Activated T-cell treated with anti-CD3 and anti-CD28 coated beads, Interleukin-2, amount 50 U/mL, for 72 hours (primary cell): ENCODE measurements at regions not wholly inside any gene's neighbourhood (a gene's known extent, or its start where the extent isn't known, plus 50 kb on each side); places are given as distances from the start of the nearest gene placed in this dataset.

ENCODE experiments used
- ATAC-seq, 2 donors: fragments of 150-1000 bp; cut with Tn5 transposase; replicated peaks in 1 of 2; 2 replicates each; pipeline ENCODE4 v1.10.0; 2021; ENCODE audit warnings: moderate library complexity in 2 of 2, mild to moderate bottlenecking in 1 of 2
- DNase-seq, 2 donors: peaks; one replicate each; pipeline ENCODE4 v3.0.0; 2021 to 2022; ENCODE audit warnings: mixed read lengths in 1 of 2
- H3K27ac Mint-ChIP-seq: one replicate; pipeline ENCODE4 v1.8.0; 2022; ENCODE audit warnings: mild to moderate bottlenecking, moderate library complexity, mixed read lengths
- H3K27me3 Mint-ChIP-seq: one replicate; pipeline ENCODE4 v1.8.0; 2022; ENCODE audit warnings: low read depth, mixed read lengths
- H3K36me3 Mint-ChIP-seq, 2 donors: one replicate each; pipeline ENCODE4 v1.8.0; 2022; ENCODE audit warnings: mixed read lengths in 2 of 2, mild to moderate bottlenecking in 1 of 2; ENCODE audit not compliant: insufficient read depth in 2 of 2
- H3K4me1 Mint-ChIP-seq: one replicate; pipeline ENCODE4 v1.8.0; 2022; ENCODE audit warnings: low read depth, mixed read lengths
- H3K4me3 Mint-ChIP-seq, 2 donors: one replicate each; pipeline ENCODE4 v1.8.0; 2022; ENCODE audit warnings: mild to moderate bottlenecking in 2 of 2, mixed read lengths in 2 of 2, moderate library complexity in 2 of 2
- H3K9me3 Mint-ChIP-seq, 2 donors: one replicate each; pipeline ENCODE4 v1.8.0; 2022; ENCODE audit warnings: mixed read lengths in 2 of 2

GRCh38 chr6:140434761-140435160 lies 1060.3 kb upstream of the CITED2 start:
- Mint-ChIP-seq H3K9me3 (peaks cover 2% of the 10 kb centered on the region in 2 donors), H3K4me1 (no peaks in the 10 kb centered on the region), H3K27me3 (peaks cover 6% of the 10 kb centered on the region), H3K36me3 (no peaks in the 10 kb centered on the region), H3K4me3 (no peak overlapping the region), H3K27ac (no peak overlapping the region)
- no peak for ATAC-seq
- no peak for DNase-seq

GRCh38 chr6:140433072-140433471 lies 1058.6 kb upstream of the CITED2 start:
- Mint-ChIP-seq H3K27ac (no peak overlapping the region), H3K36me3 (no peaks in the 10 kb centered on the region), H3K9me3 (peaks cover 2% of the 10 kb centered on the region in 2 donors), H3K27me3 (peaks cover 6% of the 10 kb centered on the region), H3K4me3 (no peak overlapping the region), H3K4me1 (no peaks in the 10 kb centered on the region)
- no peak for ATAC-seq
- DNase-seq = no peak

- Mint-ChIP-seq H3K36me3 (no peaks in the 10 kb centered on the region), H3K9me3 (peaks cover 0 to under 1% of the 10 kb centered on the region in 2 donors), H3K4me1 (no peaks in the 10 kb centered on the region), H3K27me3 (no peaks in the 10 kb centered on the region), H3K4me3 (no peak overlapping the region), H3K27ac (no peak overlapping the region)
- ATAC-seq (no peak), DNase-seq (no peak)
These were observed 1053.4 kb upstream of the CITED2 start for GRCh38 chr6:140427842-140428241.

GRCh38 chr6:140414966-140415620 lies 1040.6 kb upstream of the CITED2 start:
- Mint-ChIP-seq H3K9me3 (peaks cover 4 to 8% of the 10 kb centered on the region in 2 donors), H3K4me3 (no peak overlapping the region), H3K27me3 (no peaks in the 10 kb centered on the region), H3K27ac (no peak overlapping the region), H3K4me1 (no peaks in the 10 kb centered on the region), H3K36me3 (peaks cover 2 to 6% of the 10 kb centered on the region in 2 donors)
- ATAC-seq (no peak), DNase-seq (no peak)

- DNase-seq (no peak), ATAC-seq (no peak)
- no peak overlapping the region for H3K4me3 Mint-ChIP-seq
- H3K36me3 Mint-ChIP-seq = no peaks in the 10 kb centered on the region
- H3K27me3 Mint-ChIP-seq = no peaks in the 10 kb centered on the region
- no peaks in the 10 kb centered on the region for H3K4me1 Mint-ChIP-seq
- peaks cover 2% of the 10 kb centered on the region in 2 donors for H3K9me3 Mint-ChIP-seq
- H3K27ac Mint-ChIP-seq = no peak overlapping the region
These were observed 1028.6 kb upstream of the CITED2 start for GRCh38 chr6:140403020-140403419.

- no peaks in the 10 kb centered on the region for H3K4me1 Mint-ChIP-seq
- H3K9me3 Mint-ChIP-seq = peaks cover 0 to 2% of the 10 kb centered on the region in 2 donors
- no peak overlapping the region for H3K27ac Mint-ChIP-seq
- DNase-seq (no peak), ATAC-seq (no peak)
- H3K36me3 Mint-ChIP-seq = no peaks in the 10 kb centered on the region
- no peak overlapping the region for H3K4me3 Mint-ChIP-seq
- no peaks in the 10 kb centered on the region for H3K27me3 Mint-ChIP-seq
These were observed 1027.3 kb upstream of the CITED2 start for GRCh38 chr6:140401761-140402160.

- DNase-seq (no peak), ATAC-seq (no peak)
- peaks cover 8% of the 10 kb centered on the region for H3K27me3 Mint-ChIP-seq
- H3K36me3 Mint-ChIP-seq = no peaks in the 10 kb centered on the region
- H3K4me3 Mint-ChIP-seq = no peak overlapping the region
- no peaks in the 10 kb centered on the region for H3K9me3 Mint-ChIP-seq
- H3K27ac Mint-ChIP-seq = no peak overlapping the region
- no peaks in the 10 kb centered on the region for H3K4me1 Mint-ChIP-seq
These were observed 1023.6 kb upstream of the CITED2 start for GRCh38 chr6:140398076-140398475.

- ATAC-seq = no peak
These were observed 1022.7 kb upstream of the CITED2 start for GRCh38 chr6:140397106-140397505.

GRCh38 chr6:140393665-140394540 lies 1019.5 kb upstream of the CITED2 start:
- Mint-ChIP-seq H3K27me3 (peaks cover 8% of the 10 kb centered on the region), H3K36me3 (no peaks in the 10 kb centered on the region), H3K4me3 (no peak overlapping the region), H3K9me3 (no peaks in the 10 kb centered on the region), H3K27ac (no peak overlapping the region), H3K4me1 (no peaks in the 10 kb centered on the region)
- DNase-seq (no peak), ATAC-seq (no peak)

More at GRCh38 chr6:140397106-140397505, 1022.7 kb upstream of the CITED2 start:
- H3K36me3 Mint-ChIP-seq = no peaks in the 10 kb centered on the region
- H3K9me3 Mint-ChIP-seq = no peaks in the 10 kb centered on the region
- peaks cover 8% of the 10 kb centered on the region for H3K27me3 Mint-ChIP-seq
- H3K4me3 Mint-ChIP-seq = no peak overlapping the region
- no peaks in the 10 kb centered on the region for H3K4me1 Mint-ChIP-seq
- DNase-seq = no peak
- no peak overlapping the region for H3K27ac Mint-ChIP-seq

GRCh38 chr6:140388815-140389214 lies 1014.4 kb upstream of the CITED2 start:
- no peaks in the 10 kb centered on the region for H3K4me1 Mint-ChIP-seq
- peaks cover 2 to 9% of the 10 kb centered on the region in 2 donors for H3K9me3 Mint-ChIP-seq
- H3K4me3 Mint-ChIP-seq = no peak overlapping the region
- no peak overlapping the region for H3K27ac Mint-ChIP-seq
- peaks cover 0 to 2% of the 10 kb centered on the region in 2 donors for H3K36me3 Mint-ChIP-seq
- no peak for ATAC-seq
- DNase-seq = no peak
- peaks cover 4% of the 10 kb centered on the region for H3K27me3 Mint-ChIP-seq

- Mint-ChIP-seq H3K27me3 (no peaks in the 10 kb centered on the region), H3K4me3 (no peak overlapping the region), H3K9me3 (peaks cover 2 to 9% of the 10 kb centered on the region in 2 donors), H3K36me3 (peaks cover 0 to 2% of the 10 kb centered on the region in 2 donors), H3K4me1 (no peaks in the 10 kb centered on the region), H3K27ac (no peak overlapping the region)
- DNase-seq = no peak
- ATAC-seq = no peak
These were observed 1013.8 kb upstream of the CITED2 start for GRCh38 chr6:140388192-140388802.

- no peak overlapping the region for H3K27ac Mint-ChIP-seq
- H3K4me1 Mint-ChIP-seq = no peaks in the 10 kb centered on the region
- DNase-seq (no peak), ATAC-seq (no peak)
- H3K36me3 Mint-ChIP-seq = peaks cover 0 to 2% of the 10 kb centered on the region in 2 donors
- no peak overlapping the region for H3K4me3 Mint-ChIP-seq
- H3K9me3 Mint-ChIP-seq = peaks cover 2 to 9% of the 10 kb centered on the region in 2 donors
- H3K27me3 Mint-ChIP-seq = no peaks in the 10 kb centered on the region
These were observed 1011.2 kb upstream of the CITED2 start for GRCh38 chr6:140385679-140386078.

- Mint-ChIP-seq H3K36me3 (peaks cover 0 to 2% of the 10 kb centered on the region in 2 donors), H3K9me3 (peaks cover 2 to 9% of the 10 kb centered on the region in 2 donors), H3K4me3 (no peak overlapping the region), H3K27ac (no peak overlapping the region), H3K27me3 (no peaks in the 10 kb centered on the region), H3K4me1 (no peaks in the 10 kb centered on the region)
- DNase-seq (no peak), ATAC-seq (no peak)
These were observed 1007.9 kb upstream of the CITED2 start for GRCh38 chr6:140382355-140382754.
